Adrenal gland (tissue), 9 donors: ENCODE measurements at regions not wholly inside any gene's neighbourhood (a gene's known extent, or its start where the extent isn't known, plus 50 kb on each side); places are given as distances from the start of the nearest gene placed in this dataset.

Experiments used
- DNase-seq, 7 donors: peaks; one replicate each; pipeline ENCODE4 v3.0.0-alpha.2; 2019 to 2020
- H3K27ac ChIP-seq, 5 donors: fragments of 200-600 bp; sonication (generic) in 4 of 5; 1 replicate in 3 of 5; 2 replicates in 2 of 5; pipeline versions ENCODE4 v1.5.1 to v1.8.0; 2016 to 2020; ENCODE audit warnings: mild to moderate bottlenecking in 1 of 5
- H3K27me3 ChIP-seq: fragments of 200-600 bp; 2 replicates; pipeline ENCODE4 v1.8.0; 2021
- H3K36me3 ChIP-seq, 2 donors: fragments of 200-600 bp; replicated peaks in 1 of 2; 1 replicate in 1 of 2; 2 replicates in 1 of 2; pipeline versions ENCODE4 v1.5.1 to v1.8.0; 2018 to 2022
- H3K4me1 ChIP-seq, 2 donors: fragments of 200-600 bp; replicated peaks in 1 of 2; 1 replicate in 1 of 2; 2 replicates in 1 of 2; pipeline versions ENCODE4 v1.5.1 to v1.8.0; 2018 to 2021
- H3K4me3 ChIP-seq, 4 donors: fragments of 200-600 bp; sonication (generic) in 3 of 4; one replicate each; pipeline ENCODE4 v1.5.1; 2016 to 2018
- H3K9me3 ChIP-seq, 3 donors: fragments of 200-600 bp; sonication (generic) in 1 of 3; replicated peaks in 1 of 3; 1 replicate in 2 of 3; 2 replicates in 1 of 3; pipeline versions ENCODE4 v1.5.1 to v1.8.0; 2016 to 2021
- CTCF ChIP-seq, 6 experiments: fragments of 450-650 bp in 4 of 6; fragments of 200-600 bp in 2 of 6; sonication (generic) in 1 of 6; IDR thresholded peaks; 1 replicate in 5 of 6; 2 replicates in 1 of 6; pipeline versions ENCODE4 v1.5.1 to v1.8.0; 2016 to 2021; ENCODE audit warnings: antibody characterized with exemption in 6 of 6, mild to moderate bottlenecking in 2 of 6, moderate library complexity in 1 of 6
- POLR2A ChIP-seq, 2 donors: fragments of 450-650 bp; IDR thresholded peaks; one replicate each; pipeline ENCODE4 v1.6.1; 2017; ENCODE audit warnings: antibody characterized with exemption in 2 of 2, mild to moderate bottlenecking in 2 of 2, moderate library complexity in 1 of 2
- WGBS, 4 donors: extraction: QIAGEN DNeasy Blood & Tissue Kit in 2 of 4; methylation state at CpG; one replicate each; pipeline versions ENCODE4 v1.1.5 to v1.1.7; 2013 to 2017; 5-methylcytosine and 5-hydroxymethylcytosine counted together
- intact Hi-C, 2 donors: fragments of 100-400 bp; cut with DNase I; formaldehyde crosslinking; loops; one replicate each; pipeline versions ENCODE4 v1.14.1 to v1.15.0; 2022 to 2023
- donor health status: healthy with polysubstance abuse.
- donor health status: Bipolar disorder and iron deficiency.
- donor health status: DM: yes; HTN: yes; CAD: no.
- donor health status: DM: no; HTN: no; CAD: no.
- donor health status: DM: no; HTN: no; CAD: no.

GRCh38 chr1:199954699-199955098 is 72.8 kb upstream of the NR5A2 start:
- no peak for DNase-seq
- TF ChIP-seq CTCF (IDR thresholded peaks at IDR 0.05) = no peak
- no peak for TF ChIP-seq POLR2A (IDR thresholded peaks at IDR 0.05)
- Histone ChIP-seq H3K9me3 (no peaks in the 10 kb centered on the region), H3K4me1 (no peaks in the 10 kb centered on the region), H3K27ac (no peak overlapping the region), H3K4me3 (no peak overlapping the region), H3K36me3 (no peaks in the 10 kb centered on the region), H3K27me3 (no peaks in the 10 kb centered on the region)
- 44 to 61% (median 48%) methylated on average over 3 of the region's 3 CpGs for WGBS, 4 donors
- intact Hi-C loops = no loop called here

GRCh38 chr1:199955235-199955634 is 72.3 kb upstream of the NR5A2 start:
- intact Hi-C loops = no loop called here
- Histone ChIP-seq H3K4me1 (no peaks in the 10 kb centered on the region), H3K9me3 (no peaks in the 10 kb centered on the region), H3K36me3 (no peaks in the 10 kb centered on the region), H3K4me3 (no peak overlapping the region), H3K27ac (no peak overlapping the region), H3K27me3 (no peaks in the 10 kb centered on the region)
- 25 to 47% (median 38%) methylated on average over 4 of the region's 4 CpGs for WGBS, 4 donors
- DNase-seq = no peak
- TF ChIP-seq POLR2A (IDR thresholded peaks at IDR 0.05) (no peak), CTCF (IDR thresholded peaks at IDR 0.05) (no peak)

GRCh38 chr1:199956005-199956404 is 71.5 kb upstream of the NR5A2 start:
- DNase-seq = no peak
- no peak for TF ChIP-seq POLR2A (IDR thresholded peaks at IDR 0.05)
- no peak for TF ChIP-seq CTCF (IDR thresholded peaks at IDR 0.05)
- no peak overlapping the region for H3K27ac ChIP-seq
- WGBS, 4 donors = 58 to 76% (median 63%) methylated on average over 4 of the region's 4 CpGs
- H3K4me3 ChIP-seq = no peak overlapping the region
- H3K27me3 ChIP-seq = no peaks in the 10 kb centered on the region
- no peaks in the 10 kb centered on the region for H3K4me1 ChIP-seq
- no peaks in the 10 kb centered on the region for H3K36me3 ChIP-seq
- H3K9me3 ChIP-seq = no peaks in the 10 kb centered on the region
- intact Hi-C loops = no loop called here

- no peak for TF ChIP-seq POLR2A (IDR thresholded peaks at IDR 0.05)
- no peak for TF ChIP-seq CTCF (IDR thresholded peaks at IDR 0.05)
- WGBS, 4 donors = 88 to 96% (median 91%) methylated on average over 22 to 29 of the region's 29 CpGs
These were observed 68.3 kb upstream of the NR5A2 start for GRCh38 chr1:199959033-199959774.

More at GRCh38 chr1:199959033-199959774, 68.3 kb upstream of the NR5A2 start:
- no peaks in the 10 kb centered on the region for H3K27me3 ChIP-seq
- H3K4me1 ChIP-seq = no peaks in the 10 kb centered on the region
- intact Hi-C loops = no loop called here
- no peaks in the 10 kb centered on the region for H3K36me3 ChIP-seq
- H3K9me3 ChIP-seq = no peaks in the 10 kb centered on the region
- no peak for DNase-seq
- H3K27ac ChIP-seq = no peak overlapping the region
- H3K4me3 ChIP-seq = no peak overlapping the region
